Activated CD4-positive, alpha-beta T cell treated with anti-CD3 and anti-CD28 coated beads, Interleukin-2, Interleukin-6, amounts not matched to agents 100 ng/mL and 50 ng/mL, durations not matched to agents 16 hours and 8 hours (primary cell): ENCODE measurements at regions not wholly inside any gene's neighbourhood (a gene's known extent, or its start where the extent isn't known, plus 50 kb on each side); places are given as distances from the start of the nearest gene placed in this dataset.
"Not testable (repeated sequence)": the region's sequence is repeated elsewhere in the genome, so short reads cannot be mapped to it uniquely, and the experiment has no call there.

Experiments
- DNase-seq: peaks from one replicate; pipeline ENCODE4 v3.0.0-alpha.2; 2020

GRCh38 chr3:18527691-18528090, 102.6 kb upstream of the SATB1 start:
- DNase-seq = no peak

DNA sequence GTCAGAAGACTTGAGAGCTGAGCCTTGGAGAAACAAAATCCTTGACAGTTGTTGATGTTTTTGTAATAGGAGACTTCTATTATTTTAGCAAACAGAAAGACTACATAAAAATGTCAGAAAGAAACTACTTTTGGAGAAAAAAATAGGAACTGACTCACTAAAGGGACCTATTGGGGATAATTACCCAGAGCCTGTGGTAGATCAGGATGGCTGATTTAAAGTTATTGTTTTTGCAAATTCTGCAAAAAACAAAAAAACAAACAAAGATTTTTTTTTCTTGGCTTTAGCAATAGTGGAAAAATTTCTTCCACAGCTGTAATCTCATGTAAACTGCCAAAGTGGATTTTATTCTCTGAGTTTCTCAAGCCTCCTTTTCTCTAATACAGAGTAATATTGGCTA, 101.5 kb upstream of the SATB1 start:
- no peak for DNase-seq

DNA sequence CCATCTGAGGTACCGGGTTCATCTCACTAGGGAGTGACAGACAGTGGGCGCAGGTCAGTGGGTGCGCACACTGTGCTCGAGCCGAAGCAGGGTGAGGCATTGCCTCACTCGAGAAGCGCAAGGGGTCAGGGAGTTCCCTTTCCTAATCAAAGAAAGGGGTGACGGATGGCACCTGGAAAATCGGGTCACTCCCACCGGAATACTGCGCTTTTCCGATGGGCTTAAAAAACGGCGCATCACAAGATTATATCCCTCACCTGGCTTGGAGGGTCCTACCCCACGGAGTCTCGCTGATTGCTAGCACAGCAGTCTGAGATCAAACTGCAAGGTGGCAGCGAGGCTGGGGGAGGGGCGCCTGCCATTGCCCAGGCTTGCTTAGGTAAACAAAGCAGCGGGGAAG, 91.0 kb upstream of the SATB1 start:
- DNase-seq = not testable (repeated sequence)

- no peak for DNase-seq
These were observed 88.0 kb upstream of the SATB1 start for GRCh38 chr3:18513091-18513490.

- DNase-seq = no peak
These were observed 86.9 kb upstream of the SATB1 start for GRCh38 chr3:18512007-18512406.

DNA sequence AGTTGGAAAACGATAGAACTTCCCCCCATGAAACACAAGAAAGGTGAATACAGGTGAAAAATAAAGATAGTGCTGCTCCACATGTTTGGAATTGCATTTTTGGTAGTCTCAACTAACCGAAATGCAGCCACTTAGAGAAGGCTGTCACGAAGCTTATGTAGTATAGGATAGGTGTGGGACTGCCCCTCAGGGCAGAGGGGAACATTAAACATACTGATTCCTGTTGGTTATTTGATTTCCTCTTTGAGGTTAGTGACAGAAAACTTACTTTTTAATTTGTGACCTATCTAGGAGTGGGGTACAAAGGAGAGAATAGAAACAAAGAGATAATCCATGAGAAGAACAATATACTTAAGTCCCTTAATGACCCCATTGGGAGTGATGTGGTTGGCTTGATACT, 85.8 kb upstream of the SATB1 start:
- no peak for DNase-seq

- DNase-seq = no peak
These were observed 82.2 kb upstream of the SATB1 start for GRCh38 chr3:18507333-18507732.

DNA sequence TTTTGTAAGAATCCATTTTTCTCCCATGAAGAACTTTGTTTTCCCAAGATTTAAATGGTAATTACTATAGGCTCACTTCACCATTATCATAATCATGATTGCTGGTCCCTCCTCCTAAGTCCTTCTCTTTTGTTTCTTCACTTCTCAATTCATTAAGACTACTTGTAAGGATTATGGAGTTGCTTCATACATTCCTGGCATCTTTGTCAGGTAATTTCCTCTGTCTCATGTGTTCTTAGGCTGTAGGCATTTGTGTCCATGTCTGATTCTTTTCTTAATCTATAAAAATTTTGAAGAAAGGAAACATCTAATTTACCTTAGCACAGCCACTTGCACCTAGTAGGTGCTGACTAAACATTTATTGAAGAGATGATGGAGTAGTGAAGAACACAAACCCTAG, 79.9 kb upstream of the SATB1 start:
- no peak for DNase-seq

- DNase-seq = peak; percentile 55
These were observed 76.7 kb upstream of the SATB1 start for GRCh38 chr3:18501679-18502343.

DNA sequence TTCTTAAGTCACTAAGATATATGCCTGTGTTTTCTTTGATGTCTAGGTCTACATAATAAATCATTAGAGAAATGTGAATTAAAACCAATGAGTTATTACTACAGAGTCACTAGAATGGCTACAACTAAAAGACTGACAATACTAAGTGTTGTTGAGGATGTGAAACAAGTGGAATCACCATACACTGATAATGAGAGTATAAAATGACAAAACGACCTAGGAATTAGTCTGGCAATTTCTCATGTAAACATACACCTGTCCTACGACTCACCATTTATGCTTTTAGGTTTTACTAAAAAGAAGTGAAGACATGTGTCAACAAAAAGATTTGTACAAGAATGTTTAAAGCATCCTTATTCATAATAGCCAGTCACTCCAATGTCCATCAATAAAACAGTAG, 75.2 kb upstream of the SATB1 start:
- DNase-seq = no peak

DNA sequence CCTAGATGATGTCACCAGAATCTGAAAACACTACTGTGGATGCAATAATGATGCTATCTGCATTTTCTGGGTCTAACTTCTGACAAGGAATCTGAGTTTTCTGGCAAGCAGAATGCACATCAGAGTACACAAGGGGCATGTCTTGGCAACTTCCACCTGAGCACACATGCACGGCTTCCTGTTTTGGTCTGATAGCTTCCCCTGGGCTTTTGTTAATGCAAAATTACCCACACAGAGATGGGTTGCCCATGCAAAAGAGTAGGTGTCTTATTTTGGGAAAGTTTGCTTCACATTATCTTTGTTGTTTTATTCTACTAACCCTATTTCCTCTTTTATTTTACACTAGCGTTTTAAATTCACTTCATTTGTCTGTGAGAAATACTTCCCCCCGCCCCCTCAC, 74.2 kb upstream of the SATB1 start:
- no peak for DNase-seq

- no peak for DNase-seq
These were observed 69.1 kb upstream of the SATB1 start for GRCh38 chr3:18494251-18494650.

GRCh38 chr3:18489939-18490338, 64.8 kb upstream of the SATB1 start:
- DNase-seq = peak; percentile 27

DNA sequence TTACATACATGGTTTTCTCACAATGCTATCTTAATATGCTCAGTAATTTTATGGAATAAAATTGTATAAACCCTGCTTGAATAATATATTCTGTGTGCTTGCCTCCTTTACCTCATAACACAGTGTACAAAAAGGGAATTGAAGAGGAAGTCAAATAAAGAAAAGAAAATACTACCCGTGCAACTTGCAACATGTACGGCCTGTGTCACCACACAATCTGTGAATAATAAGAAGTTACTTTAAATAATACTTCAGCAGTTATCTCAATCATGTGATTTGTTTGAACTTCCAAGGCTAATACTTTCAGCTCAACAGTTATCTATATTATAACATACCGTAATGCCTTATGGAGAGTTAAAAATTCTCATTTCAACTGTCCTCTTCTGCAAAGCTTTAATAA, 58.1 kb upstream of the SATB1 start:
- no peak for DNase-seq

DNA sequence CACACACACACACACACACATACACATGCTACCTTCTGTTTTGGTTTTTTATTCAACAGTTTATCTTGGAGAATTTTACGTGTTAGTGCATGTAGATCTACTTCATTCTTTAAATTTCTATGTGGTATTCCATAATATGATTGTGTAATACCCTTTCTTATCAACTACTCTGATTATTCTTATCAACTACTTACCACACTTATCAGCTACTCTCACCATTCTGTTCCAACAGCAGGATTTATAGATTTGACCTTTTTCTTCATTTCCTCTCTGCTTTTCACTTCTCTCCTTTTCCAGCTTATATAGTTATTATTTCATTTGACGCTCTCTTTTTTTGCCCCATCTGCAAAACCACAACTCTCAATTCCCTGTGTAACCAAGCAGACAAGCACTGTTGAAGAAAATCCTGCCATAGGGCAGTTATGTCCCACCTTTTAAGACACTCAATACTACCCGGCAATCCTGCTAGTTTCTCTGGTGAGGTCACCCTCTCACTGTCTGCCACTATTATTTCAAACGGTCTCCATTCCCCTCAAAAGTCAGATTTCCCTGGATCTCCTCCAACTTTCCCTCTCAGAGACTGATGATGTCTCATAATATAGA, 56.9 kb upstream of the SATB1 start:
- no peak for DNase-seq

DNA sequence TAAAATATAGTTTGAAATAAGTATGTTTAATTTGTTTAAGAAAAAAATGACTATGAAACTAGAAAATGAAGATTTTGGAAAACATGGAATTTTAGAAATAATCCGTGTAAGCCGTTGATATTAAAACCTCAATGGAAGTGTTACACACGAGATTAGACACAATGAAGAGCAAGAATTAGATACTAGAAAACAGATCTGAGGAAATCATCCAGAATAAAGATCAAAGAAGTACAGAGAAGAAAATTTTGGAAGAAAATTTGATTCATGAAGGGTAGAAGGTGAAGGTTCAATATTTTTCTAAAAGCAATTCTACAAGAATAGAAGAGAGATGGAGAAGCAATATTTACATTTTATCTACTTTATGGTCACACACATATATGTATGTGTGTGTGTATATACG, 52.5 kb upstream of the SATB1 start:
- no peak for DNase-seq
